Neural cell (in vitro differentiated cells): ENCODE measurements at regions not wholly inside any gene's neighbourhood (a gene's known extent, or its start where the extent isn't known, plus 50 kb on each side); places are given as distances from the start of the nearest gene placed in this dataset.

ENCODE experiments used
- EP300 ChIP-seq: fragments of 450-650 bp; conservative IDR thresholded peaks from 2 replicates; pipeline ENCODE4 v1.6.1; 2014; ENCODE audit warnings: antibody characterized with exemption, mild to moderate bottlenecking, moderate library complexity; ENCODE audit not compliant: poor library complexity, severe bottlenecking
- EZH2 ChIP-seq: fragments of 200-600, 300-800 bp; shearing (Covaris generic), sonication (generic); IDR thresholded peaks from 2 replicates; pipeline ENCODE4 v1.6.1; 2014; ENCODE audit warnings: antibody characterized with exemption, low read length, borderline replicate concordance, mild to moderate bottlenecking; ENCODE audit not compliant: insufficient read depth, poor library complexity, severe bottlenecking
- MXI1 ChIP-seq: fragments of 450-650 bp; conservative IDR thresholded peaks from 2 replicates; pipeline ENCODE4 v1.6.1; 2014; ENCODE audit warnings: antibody characterized with exemption, mild to moderate bottlenecking; ENCODE audit not compliant: poor library complexity, severe bottlenecking
- POLR2AphosphoS5 ChIP-seq: IDR thresholded peaks from 2 replicates; pipeline ENCODE4 v1.6.1; 2012
- RAD21 ChIP-seq: fragments of 450-650 bp; conservative IDR thresholded peaks from 2 replicates; pipeline ENCODE4 v1.6.1; 2014; ENCODE audit warnings: antibody characterized with exemption, mild to moderate bottlenecking, moderate library complexity
- SMC3 ChIP-seq: fragments of 450-650 bp; conservative IDR thresholded peaks from 2 replicates; pipeline ENCODE4 v1.6.1; 2014; ENCODE audit warnings: antibody characterized with exemption, mild to moderate bottlenecking, moderate library complexity; ENCODE audit not compliant: poor library complexity
- TAF1 ChIP-seq: IDR thresholded peaks from 2 replicates; pipeline ENCODE4 v1.6.1; 2012; ENCODE audit warnings: low read depth
- TF ChIP-seq, protein P1 (sequence below): fragments of 450-650 bp; IDR thresholded peaks from 2 replicates; pipeline ENCODE4 v1.5.1; 2014; ENCODE audit warnings: antibody characterized with exemption, mild to moderate bottlenecking, moderate library complexity; ENCODE audit not compliant: poor library complexity, severe bottlenecking
- TF ChIP-seq, protein P2 (sequence below): IDR thresholded peaks from 2 replicates; pipeline ENCODE4 v1.6.1; 2012; ENCODE audit warnings: borderline replicate concordance

DNA sequence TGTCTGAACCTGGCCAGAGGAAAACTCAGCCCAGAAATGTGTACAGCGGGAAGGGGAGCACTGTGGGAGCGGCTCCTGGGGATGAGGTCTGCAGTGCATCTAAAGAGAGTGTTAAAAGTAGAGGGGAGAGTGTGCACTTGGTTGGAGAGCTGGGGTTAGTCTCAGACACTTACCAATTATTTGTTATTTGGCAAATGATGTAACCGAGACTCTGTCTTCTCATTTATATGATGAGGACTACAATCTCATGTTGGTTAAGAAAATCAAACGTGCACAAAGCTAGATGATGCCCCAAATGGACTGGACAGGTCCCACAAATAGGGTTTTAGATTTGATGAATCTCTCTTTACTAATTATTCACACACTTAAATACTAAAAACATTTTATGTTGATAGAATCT lies 962.4 kb downstream of the GATA3 start:
- TF ChIP-seq, protein P1, sequence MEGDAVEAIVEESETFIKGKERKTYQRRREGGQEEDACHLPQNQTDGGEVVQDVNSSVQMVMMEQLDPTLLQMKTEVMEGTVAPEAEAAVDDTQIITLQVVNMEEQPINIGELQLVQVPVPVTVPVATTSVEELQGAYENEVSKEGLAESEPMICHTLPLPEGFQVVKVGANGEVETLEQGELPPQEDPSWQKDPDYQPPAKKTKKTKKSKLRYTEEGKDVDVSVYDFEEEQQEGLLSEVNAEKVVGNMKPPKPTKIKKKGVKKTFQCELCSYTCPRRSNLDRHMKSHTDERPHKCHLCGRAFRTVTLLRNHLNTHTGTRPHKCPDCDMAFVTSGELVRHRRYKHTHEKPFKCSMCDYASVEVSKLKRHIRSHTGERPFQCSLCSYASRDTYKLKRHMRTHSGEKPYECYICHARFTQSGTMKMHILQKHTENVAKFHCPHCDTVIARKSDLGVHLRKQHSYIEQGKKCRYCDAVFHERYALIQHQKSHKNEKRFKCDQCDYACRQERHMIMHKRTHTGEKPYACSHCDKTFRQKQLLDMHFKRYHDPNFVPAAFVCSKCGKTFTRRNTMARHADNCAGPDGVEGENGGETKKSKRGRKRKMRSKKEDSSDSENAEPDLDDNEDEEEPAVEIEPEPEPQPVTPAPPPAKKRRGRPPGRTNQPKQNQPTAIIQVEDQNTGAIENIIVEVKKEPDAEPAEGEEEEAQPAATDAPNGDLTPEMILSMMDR = no peak
- TF ChIP-seq EZH2 (no peak), POLR2AphosphoS5 (no peak), SMC3 (no peak), RAD21 (no peak), TAF1 (no peak), EP300 (no peak), MXI1 (no peak)
- TF ChIP-seq, protein P2, sequence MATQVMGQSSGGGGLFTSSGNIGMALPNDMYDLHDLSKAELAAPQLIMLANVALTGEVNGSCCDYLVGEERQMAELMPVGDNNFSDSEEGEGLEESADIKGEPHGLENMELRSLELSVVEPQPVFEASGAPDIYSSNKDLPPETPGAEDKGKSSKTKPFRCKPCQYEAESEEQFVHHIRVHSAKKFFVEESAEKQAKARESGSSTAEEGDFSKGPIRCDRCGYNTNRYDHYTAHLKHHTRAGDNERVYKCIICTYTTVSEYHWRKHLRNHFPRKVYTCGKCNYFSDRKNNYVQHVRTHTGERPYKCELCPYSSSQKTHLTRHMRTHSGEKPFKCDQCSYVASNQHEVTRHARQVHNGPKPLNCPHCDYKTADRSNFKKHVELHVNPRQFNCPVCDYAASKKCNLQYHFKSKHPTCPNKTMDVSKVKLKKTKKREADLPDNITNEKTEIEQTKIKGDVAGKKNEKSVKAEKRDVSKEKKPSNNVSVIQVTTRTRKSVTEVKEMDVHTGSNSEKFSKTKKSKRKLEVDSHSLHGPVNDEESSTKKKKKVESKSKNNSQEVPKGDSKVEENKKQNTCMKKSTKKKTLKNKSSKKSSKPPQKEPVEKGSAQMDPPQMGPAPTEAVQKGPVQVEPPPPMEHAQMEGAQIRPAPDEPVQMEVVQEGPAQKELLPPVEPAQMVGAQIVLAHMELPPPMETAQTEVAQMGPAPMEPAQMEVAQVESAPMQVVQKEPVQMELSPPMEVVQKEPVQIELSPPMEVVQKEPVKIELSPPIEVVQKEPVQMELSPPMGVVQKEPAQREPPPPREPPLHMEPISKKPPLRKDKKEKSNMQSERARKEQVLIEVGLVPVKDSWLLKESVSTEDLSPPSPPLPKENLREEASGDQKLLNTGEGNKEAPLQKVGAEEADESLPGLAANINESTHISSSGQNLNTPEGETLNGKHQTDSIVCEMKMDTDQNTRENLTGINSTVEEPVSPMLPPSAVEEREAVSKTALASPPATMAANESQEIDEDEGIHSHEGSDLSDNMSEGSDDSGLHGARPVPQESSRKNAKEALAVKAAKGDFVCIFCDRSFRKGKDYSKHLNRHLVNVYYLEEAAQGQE = no peak
